ENCODE measurements at regions not wholly inside any gene's neighbourhood (a gene's known extent, or its start where the extent isn't known, plus 50 kb on each side); places are given as distances from the start of the nearest gene placed in this dataset.

DNA sequence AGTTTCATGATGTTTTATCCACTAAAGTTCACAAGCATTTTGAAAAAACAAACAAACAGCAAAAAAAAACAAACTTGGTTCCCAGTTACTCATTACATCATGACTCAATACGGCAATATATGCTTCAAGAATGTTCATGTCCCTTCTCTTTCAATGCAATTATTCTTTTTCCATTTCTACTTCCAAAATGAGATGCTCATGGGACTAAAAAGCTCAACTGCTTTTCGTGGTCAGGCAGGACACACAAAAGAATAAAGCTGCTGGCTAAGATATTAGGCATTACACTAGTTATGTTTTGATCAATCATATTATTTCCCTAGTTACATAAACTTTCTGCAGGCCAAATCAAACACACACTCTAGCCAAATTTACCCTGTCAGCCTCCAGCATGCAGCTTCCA is 301.3 kb downstream of the EPHA4 start (continued):
- TF ChIP-seq, protein P1, sequence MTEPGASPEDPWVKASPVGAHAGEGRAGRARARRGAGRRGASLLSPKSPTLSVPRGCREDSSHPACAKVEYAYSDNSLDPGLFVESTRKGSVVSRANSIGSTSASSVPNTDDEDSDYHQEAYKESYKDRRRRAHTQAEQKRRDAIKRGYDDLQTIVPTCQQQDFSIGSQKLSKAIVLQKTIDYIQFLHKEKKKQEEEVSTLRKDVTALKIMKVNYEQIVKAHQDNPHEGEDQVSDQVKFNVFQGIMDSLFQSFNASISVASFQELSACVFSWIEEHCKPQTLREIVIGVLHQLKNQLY (CRISPR knock-in tag; IDR thresholded peaks at IDR 0.05): no peak
- TF ChIP-seq, protein P2, sequence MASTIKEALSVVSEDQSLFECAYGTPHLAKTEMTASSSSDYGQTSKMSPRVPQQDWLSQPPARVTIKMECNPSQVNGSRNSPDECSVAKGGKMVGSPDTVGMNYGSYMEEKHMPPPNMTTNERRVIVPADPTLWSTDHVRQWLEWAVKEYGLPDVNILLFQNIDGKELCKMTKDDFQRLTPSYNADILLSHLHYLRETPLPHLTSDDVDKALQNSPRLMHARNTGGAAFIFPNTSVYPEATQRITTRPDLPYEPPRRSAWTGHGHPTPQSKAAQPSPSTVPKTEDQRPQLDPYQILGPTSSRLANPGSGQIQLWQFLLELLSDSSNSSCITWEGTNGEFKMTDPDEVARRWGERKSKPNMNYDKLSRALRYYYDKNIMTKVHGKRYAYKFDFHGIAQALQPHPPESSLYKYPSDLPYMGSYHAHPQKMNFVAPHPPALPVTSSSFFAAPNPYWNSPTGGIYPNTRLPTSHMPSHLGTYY (CRISPR knock-in tag; IDR thresholded peaks at IDR 0.05): no peak
- TF ChIP-seq, protein P3, sequence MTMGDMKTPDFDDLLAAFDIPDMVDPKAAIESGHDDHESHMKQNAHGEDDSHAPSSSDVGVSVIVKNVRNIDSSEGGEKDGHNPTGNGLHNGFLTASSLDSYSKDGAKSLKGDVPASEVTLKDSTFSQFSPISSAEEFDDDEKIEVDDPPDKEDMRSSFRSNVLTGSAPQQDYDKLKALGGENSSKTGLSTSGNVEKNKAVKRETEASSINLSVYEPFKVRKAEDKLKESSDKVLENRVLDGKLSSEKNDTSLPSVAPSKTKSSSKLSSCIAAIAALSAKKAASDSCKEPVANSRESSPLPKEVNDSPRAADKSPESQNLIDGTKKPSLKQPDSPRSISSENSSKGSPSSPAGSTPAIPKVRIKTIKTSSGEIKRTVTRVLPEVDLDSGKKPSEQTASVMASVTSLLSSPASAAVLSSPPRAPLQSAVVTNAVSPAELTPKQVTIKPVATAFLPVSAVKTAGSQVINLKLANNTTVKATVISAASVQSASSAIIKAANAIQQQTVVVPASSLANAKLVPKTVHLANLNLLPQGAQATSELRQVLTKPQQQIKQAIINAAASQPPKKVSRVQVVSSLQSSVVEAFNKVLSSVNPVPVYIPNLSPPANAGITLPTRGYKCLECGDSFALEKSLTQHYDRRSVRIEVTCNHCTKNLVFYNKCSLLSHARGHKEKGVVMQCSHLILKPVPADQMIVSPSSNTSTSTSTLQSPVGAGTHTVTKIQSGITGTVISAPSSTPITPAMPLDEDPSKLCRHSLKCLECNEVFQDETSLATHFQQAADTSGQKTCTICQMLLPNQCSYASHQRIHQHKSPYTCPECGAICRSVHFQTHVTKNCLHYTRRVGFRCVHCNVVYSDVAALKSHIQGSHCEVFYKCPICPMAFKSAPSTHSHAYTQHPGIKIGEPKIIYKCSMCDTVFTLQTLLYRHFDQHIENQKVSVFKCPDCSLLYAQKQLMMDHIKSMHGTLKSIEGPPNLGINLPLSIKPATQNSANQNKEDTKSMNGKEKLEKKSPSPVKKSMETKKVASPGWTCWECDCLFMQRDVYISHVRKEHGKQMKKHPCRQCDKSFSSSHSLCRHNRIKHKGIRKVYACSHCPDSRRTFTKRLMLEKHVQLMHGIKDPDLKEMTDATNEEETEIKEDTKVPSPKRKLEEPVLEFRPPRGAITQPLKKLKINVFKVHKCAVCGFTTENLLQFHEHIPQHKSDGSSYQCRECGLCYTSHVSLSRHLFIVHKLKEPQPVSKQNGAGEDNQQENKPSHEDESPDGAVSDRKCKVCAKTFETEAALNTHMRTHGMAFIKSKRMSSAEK (CRISPR knock-in tag; IDR thresholded peaks at IDR 0.05; ENCODE audit: borderline replicate concordance): no peak
- TF ChIP-seq ZNF232 (CRISPR knock-in tag; IDR thresholded peaks at IDR 0.05): no peak

DNA sequence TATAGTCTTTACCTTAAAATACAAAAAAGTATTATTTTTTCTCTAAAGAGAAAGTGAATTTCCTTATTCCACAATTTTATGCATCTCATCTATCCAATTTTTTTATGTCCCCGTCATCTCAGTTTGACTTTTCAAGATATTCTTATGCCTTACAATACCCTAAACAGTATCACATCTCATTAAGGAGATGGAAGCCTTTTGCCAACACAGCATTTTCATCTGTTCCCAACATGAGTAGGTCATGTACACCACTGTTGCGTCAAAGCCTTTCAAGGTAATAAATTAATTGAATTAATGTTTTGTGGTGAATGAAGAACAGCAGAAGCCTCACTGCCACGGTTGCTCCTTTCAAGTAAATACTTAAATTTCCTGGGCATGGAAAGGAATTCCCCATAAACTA is 299.4 kb downstream of the EPHA4 start:
- no peaks in the 10 kb centered on the region for H3K9me3 Mint-ChIP-seq
- H3K4me3 Mint-ChIP-seq: no peak overlapping the region
- POLR2A ChIA-PET: no interaction called here
- no peak for ATAC-seq
- TF ChIP-seq ETV6 (CRISPR knock-in tag; IDR thresholded peaks at IDR 0.05) (no peak), ELF4 (CRISPR knock-in tag; IDR thresholded peaks at IDR 0.05; ENCODE audit: low read depth) (no peak), CREB1 (CRISPR knock-in tag; IDR thresholded peaks at IDR 0.05) (no peak), ZNF396 (CRISPR knock-in tag; IDR thresholded peaks at IDR 0.05; ENCODE audit: borderline replicate concordance) (no peak), NR3C1 (CRISPR knock-in tag; conservative IDR thresholded peaks at IDR 0.05; ENCODE audit: low read depth) (no peak), GTF2I (CRISPR knock-in tag; conservative IDR thresholded peaks at IDR 0.05) (no peak), ZNF138 (CRISPR knock-in tag; conservative IDR thresholded peaks at IDR 0.05) (no peak), NR2C2 (CRISPR knock-in tag; IDR thresholded peaks at IDR 0.05) (no peak)
- TF ChIP-seq, protein P2 (CRISPR knock-in tag; IDR thresholded peaks at IDR 0.05): no peak
- TF ChIP-seq, protein P4, sequence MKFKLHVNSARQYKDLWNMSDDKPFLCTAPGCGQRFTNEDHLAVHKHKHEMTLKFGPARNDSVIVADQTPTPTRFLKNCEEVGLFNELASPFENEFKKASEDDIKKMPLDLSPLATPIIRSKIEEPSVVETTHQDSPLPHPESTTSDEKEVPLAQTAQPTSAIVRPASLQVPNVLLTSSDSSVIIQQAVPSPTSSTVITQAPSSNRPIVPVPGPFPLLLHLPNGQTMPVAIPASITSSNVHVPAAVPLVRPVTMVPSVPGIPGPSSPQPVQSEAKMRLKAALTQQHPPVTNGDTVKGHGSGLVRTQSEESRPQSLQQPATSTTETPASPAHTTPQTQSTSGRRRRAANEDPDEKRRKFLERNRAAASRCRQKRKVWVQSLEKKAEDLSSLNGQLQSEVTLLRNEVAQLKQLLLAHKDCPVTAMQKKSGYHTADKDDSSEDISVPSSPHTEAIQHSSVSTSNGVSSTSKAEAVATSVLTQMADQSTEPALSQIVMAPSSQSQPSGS (CRISPR knock-in tag; IDR thresholded peaks at IDR 0.05; ENCODE audit: borderline replicate concordance, low read depth): no peak
- CTCF ChIA-PET: no interaction called here
- no peaks in the 10 kb centered on the region for H3K27me3 Mint-ChIP-seq (ENCODE audit: low read depth)
- DNase-seq (ENCODE audit: low spot score): no peak
- H3K4me1 Mint-ChIP-seq: peaks cover 5% of the 10 kb centered on the region; the same call in 1 of the 2 replicates
- no peak overlapping the region for H3K27ac Mint-ChIP-seq
- no peaks in the 10 kb centered on the region for H3K36me3 Mint-ChIP-seq

DNA sequence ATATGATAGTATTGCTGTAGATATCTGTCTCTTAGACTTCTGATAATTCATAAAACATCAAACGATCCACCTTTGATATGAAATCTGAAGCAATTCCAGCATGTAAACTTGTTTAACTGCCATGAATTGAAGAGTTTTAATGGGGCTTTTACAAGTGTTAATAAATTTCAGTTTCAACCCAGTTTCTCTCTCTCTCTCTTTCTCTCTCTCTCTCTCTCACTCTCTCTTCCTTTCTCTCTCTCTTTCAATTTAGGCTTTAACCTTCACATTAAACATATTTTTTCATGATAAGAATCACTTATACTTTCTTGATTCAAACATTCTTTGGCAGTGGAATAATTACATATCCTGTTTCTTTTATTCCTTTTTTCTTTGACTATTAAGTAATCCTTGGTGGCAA is 296.1 kb downstream of the EPHA4 start:
- ChIA-PET POLR2A (no interaction called here), CTCF (no interaction called here)
- Mint-ChIP-seq H3K27me3 (ENCODE audit: low read depth) (no peaks in the 10 kb centered on the region), H3K4me1 (peaks cover 6% of the 10 kb centered on the region), H3K4me3 (no peak overlapping the region), H3K27ac (no peak overlapping the region), H3K9me3 (no peaks in the 10 kb centered on the region), H3K36me3 (no peaks in the 10 kb centered on the region)
- no peak for ATAC-seq
- DNase-seq (ENCODE audit: low spot score): no peak
- TF ChIP-seq ZNF121 (CRISPR knock-in tag; IDR thresholded peaks at IDR 0.05) (no peak), TCF7 (CRISPR knock-in tag; IDR thresholded peaks at IDR 0.05; ENCODE audit: low read depth) (no peak), KAT7 (CRISPR knock-in tag; IDR thresholded peaks at IDR 0.05; ENCODE audit: borderline replicate concordance) (no peak), ZNF138 (CRISPR knock-in tag; conservative IDR thresholded peaks at IDR 0.05) (no peak), OVOL2 (CRISPR knock-in tag; IDR thresholded peaks at IDR 0.05; ENCODE audit: borderline replicate concordance) (no peak), PRRX2 (CRISPR knock-in tag; IDR thresholded peaks at IDR 0.05) (no peak), EMX1 (CRISPR knock-in tag; IDR thresholded peaks at IDR 0.05) (no peak), NR2C2 (CRISPR knock-in tag; IDR thresholded peaks at IDR 0.05) (no peak), ZNF512 (CRISPR knock-in tag; IDR thresholded peaks at IDR 0.05; ENCODE audit: borderline replicate concordance) (no peak)
- TF ChIP-seq, protein P1 (CRISPR knock-in tag; IDR thresholded peaks at IDR 0.05): no peak
- TF ChIP-seq, protein P5, sequence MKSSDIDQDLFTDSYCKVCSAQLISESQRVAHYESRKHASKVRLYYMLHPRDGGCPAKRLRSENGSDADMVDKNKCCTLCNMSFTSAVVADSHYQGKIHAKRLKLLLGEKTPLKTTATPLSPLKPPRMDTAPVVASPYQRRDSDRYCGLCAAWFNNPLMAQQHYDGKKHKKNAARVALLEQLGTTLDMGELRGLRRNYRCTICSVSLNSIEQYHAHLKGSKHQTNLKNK (CRISPR knock-in tag; IDR thresholded peaks at IDR 0.05): no peak

Measured in WTC11 (cell line).